ENCODE measurements at regions not wholly inside any gene's neighbourhood (a gene's known extent, or its start where the extent isn't known, plus 50 kb on each side); places are given as distances from the start of the nearest gene placed in this dataset.
"Not testable (repeated sequence)": the region's sequence is repeated elsewhere in the genome, so short reads cannot be mapped to it uniquely, and the experiment has no call there.

DNA sequence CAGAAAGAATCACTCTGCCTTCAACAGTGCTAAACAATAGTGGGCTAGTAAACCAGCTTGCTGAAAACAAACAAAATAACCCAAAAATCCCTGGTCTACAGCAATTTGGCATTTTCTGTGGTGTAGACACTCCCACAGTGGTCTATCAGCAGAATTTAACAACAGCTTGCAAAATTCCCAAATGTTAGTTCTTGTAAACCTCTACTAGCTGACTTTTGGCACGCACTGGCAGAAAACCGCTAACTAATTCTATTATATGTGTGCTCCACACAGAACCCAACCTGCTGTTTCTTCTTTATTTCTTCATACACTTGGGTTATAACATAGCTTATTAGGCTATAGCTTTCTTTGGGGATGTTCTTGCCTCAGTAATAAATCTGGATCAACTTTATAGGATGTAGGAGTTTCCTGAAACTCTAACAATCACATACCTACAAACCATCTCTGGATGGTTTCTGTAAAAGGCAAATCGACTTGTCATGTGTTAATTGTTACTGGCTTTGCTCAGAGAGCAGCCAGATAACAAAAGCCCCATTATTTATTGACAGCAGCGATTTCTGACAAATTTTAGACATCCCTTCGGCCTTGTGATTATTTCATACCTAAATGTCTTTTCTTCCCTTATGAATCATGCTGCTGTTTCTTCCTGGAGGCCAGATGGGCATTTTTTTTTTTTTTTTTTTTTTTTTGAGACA is 82.7 kb upstream of the NAA35 start:
- TF ChIP-seq, protein P1, sequence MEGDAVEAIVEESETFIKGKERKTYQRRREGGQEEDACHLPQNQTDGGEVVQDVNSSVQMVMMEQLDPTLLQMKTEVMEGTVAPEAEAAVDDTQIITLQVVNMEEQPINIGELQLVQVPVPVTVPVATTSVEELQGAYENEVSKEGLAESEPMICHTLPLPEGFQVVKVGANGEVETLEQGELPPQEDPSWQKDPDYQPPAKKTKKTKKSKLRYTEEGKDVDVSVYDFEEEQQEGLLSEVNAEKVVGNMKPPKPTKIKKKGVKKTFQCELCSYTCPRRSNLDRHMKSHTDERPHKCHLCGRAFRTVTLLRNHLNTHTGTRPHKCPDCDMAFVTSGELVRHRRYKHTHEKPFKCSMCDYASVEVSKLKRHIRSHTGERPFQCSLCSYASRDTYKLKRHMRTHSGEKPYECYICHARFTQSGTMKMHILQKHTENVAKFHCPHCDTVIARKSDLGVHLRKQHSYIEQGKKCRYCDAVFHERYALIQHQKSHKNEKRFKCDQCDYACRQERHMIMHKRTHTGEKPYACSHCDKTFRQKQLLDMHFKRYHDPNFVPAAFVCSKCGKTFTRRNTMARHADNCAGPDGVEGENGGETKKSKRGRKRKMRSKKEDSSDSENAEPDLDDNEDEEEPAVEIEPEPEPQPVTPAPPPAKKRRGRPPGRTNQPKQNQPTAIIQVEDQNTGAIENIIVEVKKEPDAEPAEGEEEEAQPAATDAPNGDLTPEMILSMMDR (IDR thresholded peaks at IDR 0.05) = no peak
- ATAC-seq (no peak), DNase-seq (no peak)
- peaks cover 0 to 20% (median 4%) of the 10 kb centered on the region in 9 donors for H3K36me3 ChIP-seq
- intact Hi-C loops (cut with DNase I) = loop anchor here in 1 of 10 donors (10.0 kb wide), 1 partner anchor 147 kb away; no protein-coding TSS in a partner anchor
- no peaks in the 10 kb centered on the region for H3K4me1 ChIP-seq
- H3K27ac ChIP-seq = no peak overlapping the region
- H3K4me3 ChIP-seq = no peak overlapping the region
- 78 to 88% methylated on average over 5 of the region's 5 CpGs for WGBS, 2 donors
- peaks cover 0 to 3% (median 0%) of the 10 kb centered on the region in 11 donors for H3K9me3 ChIP-seq
- H3K27me3 ChIP-seq = no peaks in the 10 kb centered on the region

DNA sequence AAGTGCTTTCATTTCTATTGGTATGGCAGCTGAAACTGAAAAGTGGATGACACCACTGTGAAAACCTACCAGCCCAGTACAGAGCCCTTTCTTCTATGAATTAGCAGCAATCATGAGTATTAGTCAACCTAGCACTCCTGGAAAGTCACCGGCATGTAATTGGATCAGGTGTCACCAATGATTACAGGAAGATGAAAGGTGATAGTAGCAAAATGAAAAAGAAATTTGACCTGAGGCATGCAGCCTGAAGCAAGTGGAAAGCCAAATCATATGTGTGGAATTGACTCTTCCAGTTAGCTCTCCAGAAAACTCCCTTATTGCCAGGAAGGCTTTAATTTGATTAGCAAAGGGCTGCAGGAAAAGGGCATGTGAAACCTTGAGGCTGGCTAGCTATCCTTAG is 81.2 kb upstream of the NAA35 start:
- Histone ChIP-seq H3K36me3 (peaks cover 0 to 22% (median 6%) of the 10 kb centered on the region in 9 donors), H3K9me3 (peaks cover 0 to 3% (median 0%) of the 10 kb centered on the region in 11 donors), H3K27me3 (no peaks in the 10 kb centered on the region), H3K4me3 (no peak overlapping the region), H3K4me1 (no peaks in the 10 kb centered on the region), H3K27ac (no peak overlapping the region)
- 60 to 75% methylated on average over 1 of the region's 1 CpG for WGBS, 2 donors
- ATAC-seq (no peak), DNase-seq (no peak)
- TF ChIP-seq, protein P1 (IDR thresholded peaks at IDR 0.05) = no peak
- intact Hi-C loops (cut with DNase I) = loop anchor here in 1 of 10 donors (10.0 kb wide), 1 partner anchor 145 kb away; no protein-coding TSS in a partner anchor

DNA sequence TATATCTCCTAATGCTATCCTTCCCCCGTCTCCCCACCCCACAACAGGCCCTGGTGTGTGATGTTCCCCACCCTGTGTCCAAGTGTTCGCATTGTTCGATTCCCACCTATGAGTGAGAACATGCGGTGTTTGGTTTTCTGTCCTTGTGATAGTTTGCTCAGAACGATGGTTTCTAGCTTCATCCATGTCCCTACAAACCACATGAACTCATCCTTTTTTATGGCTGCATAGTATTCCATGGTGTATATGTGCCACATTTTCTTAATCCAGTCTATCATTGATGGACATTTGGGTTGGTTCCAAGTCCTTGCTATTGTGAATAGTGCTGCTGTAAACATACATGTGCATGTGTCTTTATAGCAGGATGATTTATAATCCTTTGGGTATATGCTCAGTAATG is 79.1 kb upstream of the NAA35 start:
- H3K4me1 ChIP-seq; H3K27ac ChIP-seq; intact Hi-C loops (cut with DNase I); ATAC-seq; H3K27me3 ChIP-seq; DNase-seq; H3K9me3 ChIP-seq; H3K4me3 ChIP-seq: not testable (repeated sequence)
- peaks cover 0 to 22% (median 5%) of the 10 kb centered on the region in 9 donors for H3K36me3 ChIP-seq
- WGBS, 2 donors = 98 to 99% methylated on average over 5 of the region's 5 CpGs

DNA sequence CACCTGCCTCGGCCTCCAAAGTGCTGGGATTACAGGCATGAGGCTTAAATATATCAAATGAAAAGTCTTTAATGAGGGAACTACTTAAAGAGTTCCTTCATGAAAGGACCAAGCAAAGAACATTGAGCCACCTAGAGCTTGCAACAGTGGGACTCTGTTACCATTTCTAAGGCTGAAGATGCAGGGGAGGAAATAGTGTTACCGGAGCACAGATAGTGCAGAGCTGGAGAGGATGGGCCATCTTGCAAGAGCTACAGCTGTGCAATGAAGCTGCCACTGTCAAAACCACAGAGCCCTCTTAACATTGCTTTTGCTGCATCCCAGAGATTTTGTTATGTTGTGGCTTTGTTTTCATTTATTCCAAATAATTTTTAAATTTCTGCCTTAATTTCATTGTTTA is 77.1 kb upstream of the NAA35 start:
- ATAC-seq = no peak
- intact Hi-C loops (cut with DNase I) = no loop called here
- Histone ChIP-seq H3K27me3 (no peaks in the 10 kb centered on the region), H3K4me3 (no peak overlapping the region), H3K4me1 (no peaks in the 10 kb centered on the region), H3K9me3 (peaks cover 0 to 3% (median 0%) of the 10 kb centered on the region in 11 donors), H3K27ac (no peak overlapping the region), H3K36me3 (peaks cover 0 to 12% (median 4%) of the 10 kb centered on the region in 9 donors)
- WGBS, 2 donors = 95 to 100% methylated on average over 2 of the region's 2 CpGs
- DNase-seq = no peak
- TF ChIP-seq, protein P1 (IDR thresholded peaks at IDR 0.05) = no peak

DNA sequence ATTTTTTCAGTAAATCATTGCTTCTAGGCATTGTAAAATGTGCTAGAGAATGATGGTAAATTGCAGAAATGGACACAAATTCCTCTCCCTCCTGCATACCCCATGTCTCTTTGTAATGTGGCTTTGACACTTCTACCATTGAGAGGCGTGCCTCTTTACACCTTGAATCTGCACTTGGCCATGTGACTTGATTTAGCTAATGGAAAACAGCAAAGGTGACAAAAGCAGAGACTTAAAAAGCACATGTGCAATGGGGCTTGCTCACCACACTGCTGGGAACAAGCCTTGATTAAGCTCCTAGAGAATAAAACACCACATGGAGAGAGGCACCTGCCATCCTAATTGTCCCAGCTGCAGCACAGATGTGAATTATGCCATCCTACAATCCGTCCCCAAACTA is 69.9 kb upstream of the NAA35 start:
- DNase-seq (no peak), ATAC-seq (no peak)
- Histone ChIP-seq H3K9me3 (no peaks in the 10 kb centered on the region), H3K4me3 (no peak overlapping the region), H3K27ac (no peak overlapping the region), H3K4me1 (no peaks in the 10 kb centered on the region), H3K27me3 (no peaks in the 10 kb centered on the region), H3K36me3 (no peaks in the 10 kb centered on the region)
- TF ChIP-seq, protein P1 (IDR thresholded peaks at IDR 0.05) = no peak
- intact Hi-C loops (cut with DNase I) = no loop called here
- 86 to 87% methylated on average over 2 of the region's 2 CpGs for WGBS, 2 donors

DNA sequence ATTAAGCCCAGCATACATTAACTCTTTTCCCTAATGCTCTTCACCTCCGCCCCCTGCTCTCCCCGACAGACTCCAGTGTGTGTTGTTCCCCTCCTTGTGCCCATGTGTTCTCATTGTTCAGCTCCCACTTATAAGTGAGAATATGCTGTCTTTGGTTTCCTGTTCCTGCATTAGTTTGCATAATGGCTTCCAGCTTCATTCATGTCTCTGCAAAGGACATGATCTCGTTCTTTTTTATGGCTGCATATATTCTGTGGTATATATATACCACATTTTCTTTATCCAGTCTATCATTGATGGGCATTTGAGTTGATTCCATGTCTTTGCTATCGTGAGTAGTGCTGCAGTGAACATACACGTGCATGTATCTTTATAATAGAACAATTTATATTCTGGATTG is 69.3 kb upstream of the NAA35 start:
- H3K4me3 ChIP-seq; H3K27ac ChIP-seq; intact Hi-C loops (cut with DNase I); H3K27me3 ChIP-seq; DNase-seq; H3K4me1 ChIP-seq; ATAC-seq; H3K9me3 ChIP-seq; H3K36me3 ChIP-seq: not testable (repeated sequence)
- 70 to 72% methylated on average over 5 of the region's 5 CpGs for WGBS, 2 donors

All from heart right ventricle (tissue), 16 donors.